GM21737 (cell line): ENCODE measurements at regions not wholly inside any gene's neighbourhood (a gene's known extent, or its start where the extent isn't known, plus 50 kb on each side); places are given as distances from the start of the nearest gene placed in this dataset.

Source experiments
- ATAC-seq: cut with Tn5 transposase; IDR thresholded peaks from one replicate; pipeline ENCODE4 v1.9.1; 2021; ENCODE audit warnings: mild to moderate bottlenecking, moderate library complexity; ENCODE audit not compliant: unreplicated experiment

DNA sequence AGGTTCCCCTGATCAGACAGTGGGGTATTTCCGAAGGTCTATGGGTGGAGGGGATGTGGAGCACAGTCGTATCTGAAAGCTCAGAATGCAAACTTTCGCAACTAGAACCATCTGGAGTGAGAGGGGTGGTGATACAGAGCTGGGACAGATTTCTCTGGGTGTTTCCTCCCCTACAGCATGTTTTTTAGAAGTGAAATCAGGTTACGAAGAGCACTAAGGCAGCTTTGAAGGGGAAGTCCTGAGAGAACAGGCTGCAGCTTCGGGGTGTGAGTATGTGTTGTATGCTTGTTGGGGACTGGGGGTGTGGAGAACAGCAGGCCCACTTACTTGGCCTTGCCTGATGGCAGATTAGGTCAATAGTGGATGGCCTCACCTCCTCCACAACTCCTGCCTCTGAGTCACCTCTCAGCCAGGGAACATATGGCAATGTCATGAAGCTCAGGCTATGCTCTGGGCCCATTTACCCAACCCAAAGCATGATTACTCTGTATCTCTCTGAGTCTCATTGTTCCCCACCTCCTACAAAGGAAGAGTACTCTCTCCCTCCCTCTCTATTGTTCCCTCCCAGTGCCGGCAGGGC lies 107.2 kb upstream of the RASGRP1 start:
- peak; percentile 54 for ATAC-seq

DNA sequence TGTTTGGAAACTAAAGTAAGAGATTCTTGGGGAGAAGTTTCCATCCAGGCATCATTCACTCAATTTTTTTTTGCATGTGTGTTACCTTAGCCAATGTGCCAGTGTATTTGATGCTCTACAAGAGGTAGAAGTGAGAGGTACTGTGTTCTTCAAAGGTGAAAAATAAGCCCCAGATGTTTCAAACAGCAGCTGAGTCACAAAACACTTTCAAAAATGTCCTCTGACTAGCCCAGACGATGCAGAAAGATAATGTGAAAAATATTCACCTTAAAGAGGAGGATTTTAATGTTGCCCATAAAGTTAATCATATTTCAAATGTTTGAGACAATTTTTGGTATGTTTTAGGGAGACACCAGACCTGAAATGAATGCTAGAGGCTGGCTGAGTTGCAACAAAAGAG lies 107.7 kb upstream of the RASGRP1 start:
- no peak for ATAC-seq

DNA sequence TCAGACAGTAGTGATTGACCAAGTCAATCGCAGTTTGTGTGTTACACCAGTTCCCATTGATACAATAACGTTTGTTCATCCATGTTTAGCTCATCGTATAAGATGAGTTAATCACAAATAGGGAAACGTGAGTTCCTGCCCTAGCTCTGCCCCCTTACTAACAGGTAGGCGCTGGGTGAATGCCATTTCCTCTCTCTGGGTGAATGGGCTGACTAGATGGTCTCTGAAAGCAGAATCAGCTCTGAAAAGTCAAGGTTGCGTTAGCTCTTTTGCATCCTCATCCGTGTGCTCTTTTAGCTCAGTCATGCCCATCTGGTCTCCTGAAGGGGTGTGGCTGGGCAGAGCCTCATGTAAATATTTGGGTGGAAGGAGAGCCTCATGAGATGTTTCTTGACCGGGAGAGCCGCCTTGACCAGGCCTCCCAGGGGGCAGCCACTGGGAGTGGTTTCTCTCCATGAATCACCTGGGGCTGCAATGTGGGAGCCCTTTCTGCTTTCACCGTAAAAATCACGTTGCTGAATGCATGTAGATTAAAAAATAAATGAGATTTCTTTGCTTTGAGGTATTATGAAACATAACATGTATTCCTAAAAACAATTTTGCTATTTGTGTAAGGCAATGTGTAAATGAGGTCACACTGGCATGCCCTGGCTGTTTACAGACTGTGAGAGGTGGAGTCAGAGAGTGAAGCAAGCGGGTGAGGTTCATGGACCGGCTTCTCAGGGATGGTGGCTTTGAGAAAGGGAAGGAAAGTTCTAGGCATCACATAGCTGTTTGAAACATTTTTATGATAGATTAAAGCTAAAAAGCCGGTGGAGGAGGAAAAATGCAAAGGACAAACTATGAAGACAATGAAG lies 108.4 kb upstream of the RASGRP1 start:
- ATAC-seq: peak; percentile 46

DNA sequence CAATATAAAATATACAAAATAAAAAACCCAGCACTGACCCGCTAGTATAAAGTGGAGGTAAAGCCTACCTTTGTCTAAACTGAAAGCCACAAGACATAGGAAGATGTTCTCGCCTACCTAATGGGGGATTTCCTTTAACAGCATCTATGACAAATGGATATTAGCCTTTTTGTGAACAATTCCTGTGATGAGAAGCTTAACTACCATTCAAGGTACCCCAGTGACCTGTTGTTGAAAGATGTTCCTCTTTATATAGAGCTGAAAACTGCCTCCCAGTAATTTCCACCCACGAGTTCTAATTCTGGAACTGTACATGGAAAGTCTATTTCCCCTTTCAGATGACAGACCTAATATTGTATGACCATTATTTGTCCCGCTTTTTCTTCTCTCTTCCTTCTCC lies 109.8 kb upstream of the RASGRP1 start:
- no peak for ATAC-seq

- ATAC-seq: no peak
These were observed 113.7 kb upstream of the RASGRP1 start for GRCh38 chr15:38678281-38678680.

GRCh38 chr15:38680775-38681174 lies 116.2 kb upstream of the RASGRP1 start:
- ATAC-seq: no peak

- no peak for ATAC-seq
These were observed 117.7 kb upstream of the RASGRP1 start for GRCh38 chr15:38682363-38682762.

DNA sequence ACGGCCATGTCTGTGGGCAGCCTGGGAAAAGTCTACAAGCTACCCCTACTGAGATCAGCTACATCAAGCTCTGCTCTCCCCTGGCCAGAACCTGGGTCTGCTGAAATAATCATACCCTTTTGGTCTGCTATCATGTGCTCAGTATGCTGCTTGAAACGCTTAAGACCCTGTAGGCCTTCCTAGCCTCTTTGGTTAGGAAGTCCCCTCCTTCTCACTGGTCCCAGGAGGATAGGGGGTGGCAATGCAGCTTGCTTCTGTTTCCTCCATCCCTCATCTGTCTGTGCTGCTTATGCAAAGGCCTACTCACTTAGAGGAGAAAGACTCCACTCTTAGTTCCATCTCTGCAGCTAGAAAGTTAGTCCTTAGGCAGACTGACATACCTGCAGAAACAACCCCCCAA lies 118.2 kb upstream of the RASGRP1 start:
- no peak for ATAC-seq

DNA sequence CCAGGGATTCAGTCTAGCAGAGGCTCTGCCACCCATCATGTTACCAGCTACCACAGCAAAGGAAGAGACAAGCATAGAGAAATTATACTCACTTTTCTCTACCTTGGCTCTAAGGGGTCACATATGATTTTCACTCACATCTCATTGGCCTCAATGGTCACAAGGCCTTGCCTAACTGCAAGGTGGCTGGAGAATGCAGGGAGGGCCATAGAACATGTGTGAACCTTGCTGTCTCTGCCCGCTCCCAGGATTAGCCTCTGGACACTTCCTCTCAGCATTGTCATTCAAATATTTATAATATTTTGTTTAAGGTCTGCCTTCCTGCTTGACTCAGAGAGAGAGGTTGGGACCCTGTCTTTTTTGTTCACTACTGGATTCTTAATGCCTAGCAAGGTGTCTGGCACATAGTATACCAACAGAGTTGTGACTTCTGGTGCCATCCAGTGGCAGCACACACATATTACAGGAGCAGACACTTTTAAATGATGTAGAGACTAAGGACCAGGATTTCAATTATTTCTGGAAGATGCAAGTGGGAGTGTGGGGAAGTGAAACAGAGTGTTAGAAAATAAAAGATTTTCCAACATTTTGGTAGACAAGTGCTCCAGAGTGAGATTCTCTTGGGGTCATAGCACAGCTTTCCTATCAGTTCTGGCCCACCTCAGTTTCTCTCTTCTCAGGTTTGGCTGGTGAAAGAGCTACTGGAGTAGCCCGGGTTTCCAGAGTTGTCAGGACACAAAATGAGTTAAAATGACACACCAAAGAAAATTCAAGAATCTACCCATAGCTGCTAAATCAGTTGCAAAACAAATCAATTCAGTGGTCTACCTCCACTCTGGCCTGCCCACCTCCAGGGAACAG lies 119.0 kb upstream of the RASGRP1 start:
- ATAC-seq: no peak

GRCh38 chr15:38684440-38685010 lies 119.9 kb upstream of the RASGRP1 start:
- ATAC-seq: no peak

GRCh38 chr15:38685686-38686339 lies 121.2 kb upstream of the RASGRP1 start:
- ATAC-seq: no peak

GRCh38 chr15:38687340-38687739 lies 122.7 kb upstream of the RASGRP1 start:
- no peak for ATAC-seq

DNA sequence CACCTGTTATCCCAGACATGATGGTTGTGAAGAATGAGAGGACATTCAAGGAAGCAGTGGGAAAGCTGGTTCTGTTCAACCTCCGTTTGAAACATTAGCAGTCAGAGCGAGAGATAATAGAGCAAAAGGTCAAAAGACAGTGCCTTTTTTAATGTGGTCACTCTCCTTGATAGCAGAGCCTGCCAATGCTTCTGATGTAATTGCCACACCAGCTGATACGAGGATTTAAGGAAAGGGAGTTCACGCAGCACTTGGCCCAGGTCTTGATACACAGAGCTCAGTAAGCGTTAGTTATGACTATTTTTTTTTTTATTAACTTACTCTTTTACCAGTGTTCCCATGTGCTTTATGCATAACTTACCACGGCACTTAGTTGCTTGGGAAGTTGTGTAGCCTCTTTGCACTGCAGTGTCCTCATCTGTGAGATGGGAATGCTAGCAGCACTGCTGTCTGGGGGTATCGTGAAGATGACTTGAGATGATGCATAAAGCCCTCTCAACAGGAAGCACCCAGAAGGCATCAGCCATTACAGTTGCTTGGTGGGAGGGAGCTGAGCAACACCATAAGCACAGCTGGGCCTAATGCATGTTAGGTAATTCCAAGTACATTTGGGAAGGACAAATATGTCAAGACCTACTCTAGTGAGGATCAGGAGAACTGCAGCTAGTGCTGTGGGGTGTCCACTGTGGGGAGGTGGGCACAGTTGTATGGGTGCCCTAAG lies 123.3 kb upstream of the RASGRP1 start:
- ATAC-seq: no peak

- ATAC-seq: no peak
These were observed 124.1 kb upstream of the RASGRP1 start for GRCh38 chr15:38688761-38689160.

DNA sequence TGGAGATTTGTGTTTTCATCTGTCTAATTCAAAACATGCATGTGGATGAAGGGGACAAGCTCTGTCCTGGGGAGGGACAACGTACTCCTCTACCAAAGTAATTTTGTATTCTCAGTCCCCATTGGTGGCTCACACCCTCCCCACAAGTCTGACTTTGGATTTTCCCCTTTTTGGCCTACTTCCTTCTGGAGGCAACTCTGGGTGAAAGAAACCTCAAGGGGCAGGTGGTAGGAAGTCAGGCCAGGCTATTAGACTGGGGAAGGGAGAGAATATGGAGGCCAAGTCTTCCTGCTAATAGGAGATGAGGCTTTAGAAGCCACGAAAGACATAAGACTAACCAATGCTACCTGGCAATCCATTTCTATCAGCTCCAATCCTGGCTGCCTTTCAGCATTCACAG lies 124.9 kb upstream of the RASGRP1 start:
- ATAC-seq: no peak

DNA sequence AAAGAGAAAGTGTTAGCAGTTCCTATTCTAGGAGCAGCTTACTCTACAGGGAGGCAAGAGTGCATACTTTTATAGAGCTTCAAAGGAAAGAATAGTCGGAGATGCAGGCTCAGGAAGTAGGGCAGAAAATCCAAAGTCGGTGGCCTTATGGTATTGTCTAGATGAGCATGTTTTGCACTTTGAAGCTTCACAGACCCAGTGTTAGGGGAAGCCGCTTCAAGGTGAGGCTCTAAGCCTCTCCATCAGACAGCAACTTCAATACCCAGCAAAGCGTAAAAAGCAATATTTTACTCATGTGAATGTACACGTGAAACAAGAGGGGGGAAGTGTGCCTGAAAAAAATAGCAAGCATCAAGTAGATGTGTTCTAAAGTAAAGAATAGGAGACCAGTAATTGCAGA lies 125.6 kb upstream of the RASGRP1 start:
- ATAC-seq: no peak

DNA sequence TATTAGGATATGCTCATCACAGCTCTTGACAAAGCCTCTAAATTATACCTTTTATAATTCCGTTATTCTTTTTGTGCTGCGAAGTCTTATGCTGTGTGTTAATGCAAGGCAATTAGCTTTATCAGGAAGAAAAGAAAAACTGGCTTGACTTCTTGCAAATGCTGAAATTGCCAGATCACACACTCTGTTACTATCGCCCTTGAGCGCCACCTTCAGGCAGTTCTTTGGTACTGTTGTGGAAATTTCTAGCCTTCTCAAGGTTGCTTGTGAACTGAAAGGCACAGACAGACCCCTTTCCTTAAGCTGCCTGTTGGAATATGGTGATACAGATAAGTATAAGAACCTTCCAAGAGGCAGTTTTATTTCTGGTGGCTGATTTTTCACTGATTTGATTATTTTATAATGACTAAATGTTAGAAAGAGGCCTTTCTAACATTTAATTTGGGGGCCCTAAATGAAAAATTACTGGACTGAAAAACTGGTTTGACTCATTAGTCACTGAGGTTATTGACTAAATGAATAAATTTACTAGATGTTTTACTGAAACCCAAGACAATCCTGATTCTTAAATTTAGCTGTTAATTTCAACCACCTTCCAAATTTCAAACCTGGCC lies 126.2 kb upstream of the RASGRP1 start:
- no peak for ATAC-seq

DNA sequence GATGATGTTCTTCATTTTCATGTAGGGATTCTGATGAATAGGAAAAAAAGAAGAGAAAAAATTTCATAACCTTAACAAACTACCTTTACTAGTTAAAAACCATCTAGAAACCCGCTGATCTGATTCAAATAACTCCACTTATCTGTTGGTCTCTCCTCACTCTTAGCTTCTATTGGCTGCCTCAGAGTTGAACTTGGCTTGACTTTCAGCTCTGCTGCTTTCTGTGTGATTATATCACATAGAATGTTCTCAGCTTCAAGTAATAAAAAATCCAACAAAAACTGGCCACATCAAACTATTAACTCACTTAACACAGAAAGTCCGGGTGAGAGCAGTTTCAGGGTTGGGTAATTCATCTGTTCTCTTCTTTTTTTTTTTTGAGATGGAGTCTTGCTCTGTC lies 126.8 kb upstream of the RASGRP1 start:
- no peak for ATAC-seq

- no peak for ATAC-seq
These were observed 127.6 kb upstream of the RASGRP1 start for GRCh38 chr15:38691965-38692788.
